ENCODE measurements at regions not wholly inside any gene's neighbourhood (a gene's known extent, or its start where the extent isn't known, plus 50 kb on each side); places are given as distances from the start of the nearest gene placed in this dataset.
"Not testable (repeated sequence)": the region's sequence is repeated elsewhere in the genome, so short reads cannot be mapped to it uniquely, and the experiment has no call there.

- no peak for DNase-seq (ENCODE audit: low read depth in 3 of 3, low spot score in 2 of 3)
Measured at GRCh38 chr10:124248056-124249045, 155.0 kb upstream of the CHST15 start.

- no peak for DNase-seq (ENCODE audit: low read depth in 3 of 3, low spot score in 2 of 3)
Measured at GRCh38 chr10:124245806-124246440, 152.5 kb upstream of the CHST15 start.

DNA sequence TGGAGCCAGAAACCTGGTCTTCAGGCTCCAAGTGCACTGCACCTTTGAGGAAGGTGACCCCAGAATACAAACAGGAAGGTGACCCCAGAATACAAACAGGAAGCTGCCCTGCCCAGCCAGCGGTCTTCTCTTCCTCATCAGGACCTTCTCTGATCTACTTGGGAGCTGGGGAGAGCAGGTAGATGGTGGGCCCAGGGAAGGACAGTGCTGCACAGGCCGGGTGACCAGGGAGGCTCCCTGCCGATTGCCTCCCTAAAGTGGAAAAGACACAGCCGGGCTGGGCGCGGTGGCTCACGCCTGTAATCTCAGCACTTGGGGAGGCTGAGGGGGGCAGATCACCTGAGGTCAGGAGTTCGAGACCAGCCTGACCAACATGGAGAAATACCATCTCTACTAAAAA, 151.8 kb upstream of the CHST15 start:
- no peak for DNase-seq (ENCODE audit: low read depth in 3 of 3, low spot score in 2 of 3)

DNA sequence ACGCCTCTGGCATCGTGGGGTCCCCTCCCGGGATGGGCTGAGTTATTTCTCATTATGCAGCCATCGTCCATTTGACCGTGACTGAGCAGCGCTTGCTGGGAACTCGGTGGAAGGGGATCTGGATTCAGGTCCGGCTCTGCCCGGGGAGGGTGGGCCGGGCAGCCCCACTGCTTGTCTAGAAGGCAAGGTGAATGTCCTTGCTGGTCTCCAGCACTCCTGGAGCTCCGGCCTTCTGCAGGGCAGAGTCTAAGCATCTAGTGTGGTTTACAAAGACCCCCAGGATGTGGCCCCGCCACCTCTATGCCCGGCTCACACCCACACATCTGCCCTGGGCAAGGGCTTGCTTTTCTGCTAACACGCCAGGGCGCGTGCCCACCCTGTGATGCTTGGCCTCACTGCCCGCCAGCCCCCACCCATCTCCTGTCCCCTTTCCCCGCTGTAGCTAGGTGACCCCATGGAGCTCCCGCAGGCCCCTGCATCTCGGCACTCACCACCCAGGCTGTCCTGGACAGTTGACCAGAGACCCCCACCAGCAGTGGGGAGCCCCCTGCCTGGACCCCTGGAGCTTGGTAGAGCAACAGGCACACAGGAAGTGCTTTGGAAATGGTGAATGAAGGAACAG, 151.0 kb upstream of the CHST15 start:
- no peak for DNase-seq (ENCODE audit: low read depth in 3 of 3, low spot score in 2 of 3)

DNA sequence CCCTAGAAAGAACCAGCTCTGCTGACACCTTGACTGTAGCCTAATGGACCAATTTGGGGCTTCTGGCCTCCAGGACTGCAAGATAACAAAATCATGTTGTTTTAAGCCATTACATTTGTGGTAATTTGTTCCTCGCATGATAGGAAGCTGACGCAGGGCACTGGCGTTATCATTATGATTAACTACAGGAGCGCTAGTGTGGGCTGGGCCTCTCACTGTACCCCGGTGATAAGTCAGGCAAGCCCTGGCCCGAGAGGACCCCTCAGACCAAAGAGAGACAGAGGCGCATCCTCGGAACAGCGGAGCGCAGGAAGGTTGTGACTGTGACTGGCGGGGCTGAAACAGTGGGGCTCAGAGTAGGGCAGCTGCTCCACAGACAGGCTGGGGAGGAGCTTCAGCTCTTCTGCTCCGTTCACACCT, 150.3 kb upstream of the CHST15 start:
- no peak for DNase-seq (ENCODE audit: low read depth in 3 of 3, low spot score in 2 of 3)

- no peak for DNase-seq (ENCODE audit: low read depth in 3 of 3, low spot score in 2 of 3)
Measured at GRCh38 chr10:124242791-124243190, 149.4 kb upstream of the CHST15 start.

GRCh38 chr10:124242365-124242764, 149.0 kb upstream of the CHST15 start:
- no peak for DNase-seq (ENCODE audit: low read depth in 3 of 3, low spot score in 2 of 3)

GRCh38 chr10:124241510-124241909, 148.1 kb upstream of the CHST15 start:
- DNase-seq (ENCODE audit: low read depth in 3 of 3, low spot score in 2 of 3), result not testable (repeated sequence)

DNA sequence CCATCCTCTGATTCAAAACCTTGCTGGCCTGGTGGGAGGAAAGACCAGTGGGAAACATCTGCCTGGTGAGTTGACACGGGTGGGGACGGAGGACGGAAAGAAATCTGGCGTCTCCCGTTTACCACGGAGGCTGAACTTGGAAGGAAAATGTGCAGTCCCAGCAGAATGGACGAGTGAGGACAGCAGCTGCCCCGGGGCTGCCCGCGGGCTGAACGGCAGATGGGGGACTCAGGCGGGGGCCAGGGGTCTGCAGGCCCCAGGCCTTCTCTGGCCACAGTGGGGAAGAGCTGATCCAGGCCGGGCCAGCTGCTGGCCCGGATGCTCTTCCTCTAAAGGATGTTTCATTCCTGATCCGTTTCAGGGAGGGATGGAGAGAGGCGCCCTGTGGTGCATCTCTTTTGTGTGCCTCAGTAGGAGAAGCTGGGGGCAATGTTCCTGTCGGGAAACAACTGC, 147.5 kb upstream of the CHST15 start:
- no peak for DNase-seq (ENCODE audit: low read depth in 3 of 3, low spot score in 2 of 3)

DNA sequence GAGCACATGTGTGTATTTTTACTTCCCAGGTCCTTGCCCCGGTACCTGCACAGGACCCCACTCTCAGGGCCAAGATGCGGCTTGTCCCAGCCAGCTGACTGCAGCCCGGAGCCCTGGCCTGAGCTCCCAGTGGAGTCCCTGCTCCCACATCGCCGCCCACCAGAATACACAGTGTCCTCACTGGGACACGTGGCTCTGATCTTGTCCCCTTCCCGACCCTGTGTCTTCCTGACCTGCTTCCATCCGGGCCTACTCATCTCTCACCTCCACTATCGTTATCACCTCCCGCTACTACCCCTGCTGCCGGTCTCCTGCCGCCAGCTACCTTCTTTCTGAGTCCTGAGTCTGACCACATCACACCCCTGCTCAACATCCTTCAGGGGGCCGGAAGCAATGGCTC, 146.3 kb upstream of the CHST15 start:
- no peak for DNase-seq (ENCODE audit: low read depth in 3 of 3, low spot score in 2 of 3)

- DNase-seq (ENCODE audit: low read depth in 3 of 3, low spot score in 2 of 3), result no peak
Measured at GRCh38 chr10:124239134-124239533, 145.7 kb upstream of the CHST15 start.

GRCh38 chr10:124238367-124238766, 145.0 kb upstream of the CHST15 start:
- DNase-seq (ENCODE audit: low read depth in 3 of 3, low spot score in 2 of 3), result no peak

GRCh38 chr10:124237282-124237961, 144.0 kb upstream of the CHST15 start:
- DNase-seq (ENCODE audit: low read depth in 3 of 3, low spot score in 2 of 3), result no peak

- no peak for DNase-seq (ENCODE audit: low read depth in 3 of 3, low spot score in 2 of 3)
Measured at GRCh38 chr10:124236816-124237215, 143.4 kb upstream of the CHST15 start.

GRCh38 chr10:124236136-124236535, 142.7 kb upstream of the CHST15 start:
- DNase-seq (ENCODE audit: low read depth in 3 of 3, low spot score in 2 of 3), result no peak

DNA sequence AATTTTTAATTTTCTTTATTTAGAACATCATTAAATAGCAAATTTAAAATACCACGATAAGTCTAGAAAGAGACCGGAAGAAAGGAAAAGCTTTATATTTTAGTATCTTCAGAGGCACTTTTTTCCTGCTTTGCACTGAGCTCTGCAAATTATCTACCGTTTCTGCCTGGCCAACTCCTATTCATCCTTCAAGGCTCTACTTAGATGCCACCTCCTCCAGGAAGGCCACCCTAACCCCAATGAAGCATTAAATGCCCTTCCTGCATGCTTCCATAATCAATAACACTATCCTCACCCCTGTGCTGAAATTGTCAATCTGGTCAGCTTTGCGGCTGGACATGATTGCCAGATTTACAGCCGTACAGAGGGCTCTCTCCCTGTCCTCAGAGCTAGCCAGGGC, 141.8 kb upstream of the CHST15 start:
- DNase-seq (ENCODE audit: low read depth in 3 of 3, low spot score in 2 of 3), result no peak

DNA sequence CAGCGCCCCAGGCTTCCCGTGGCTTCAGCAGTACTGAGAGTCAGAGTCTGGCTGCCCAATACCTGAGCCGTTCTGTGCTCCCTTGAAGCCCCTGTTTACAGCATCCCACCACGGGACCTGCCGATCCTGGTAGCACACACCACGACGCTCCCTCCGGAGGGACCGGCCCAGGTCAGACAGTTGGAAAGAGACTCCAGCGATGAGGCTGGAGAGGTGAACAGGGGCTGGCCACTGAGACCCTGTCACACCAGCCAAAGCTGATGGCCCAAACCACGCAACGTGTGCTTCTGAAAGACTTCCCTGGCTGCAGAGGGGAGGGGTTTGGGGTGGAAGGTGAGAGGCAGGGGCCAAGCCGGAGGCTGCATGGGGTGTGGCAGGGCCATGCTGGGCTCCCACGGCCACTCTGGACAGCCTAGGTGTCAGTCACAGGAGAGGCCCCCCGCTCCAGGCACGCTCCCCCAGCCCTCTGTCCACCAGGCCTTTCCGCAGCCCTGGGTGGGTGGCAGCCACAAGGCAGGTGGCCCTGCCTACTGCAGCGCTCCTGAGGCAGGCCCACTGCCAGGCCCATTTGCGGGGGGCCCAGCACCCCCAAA, 140.2 kb upstream of the CHST15 start:
- no peak for DNase-seq (ENCODE audit: low read depth in 3 of 3, low spot score in 2 of 3)

GRCh38 chr10:124232686-124233545, 139.5 kb upstream of the CHST15 start:
- DNase-seq (ENCODE audit: low read depth in 3 of 3, low spot score in 2 of 3), result no peak
